Gastrocnemius medialis (tissue), 4 donors: ENCODE measurements at regions not wholly inside any gene's neighbourhood (a gene's known extent, or its start where the extent isn't known, plus 50 kb on each side); places are given as distances from the start of the nearest gene placed in this dataset.

Experiments used
- CTCF ChIP-seq, 5 experiments: fragments of 450-650 bp in 3 of 5; fragments of 200-600 bp in 2 of 5; sonication (generic) in 2 of 5; IDR thresholded peaks in 4 of 5; conservative IDR thresholded peaks in 1 of 5; 1 replicate in 4 of 5; 2 replicates in 1 of 5; pipeline ENCODE4 v1.5.1; 2016 to 2019; ENCODE audit warnings: antibody characterized with exemption in 5 of 5, mild to moderate bottlenecking in 3 of 5, moderate library complexity in 3 of 5
- POLR2A ChIP-seq, 2 donors: fragments of 450-650 bp; IDR thresholded peaks; one replicate each; pipeline ENCODE4 v1.6.1; 2017; ENCODE audit warnings: antibody characterized with exemption in 2 of 2, mild to moderate bottlenecking in 2 of 2, moderate library complexity in 2 of 2

GRCh38 chr14:86087377-86087776, 557.4 kb downstream of the FLRT2 start:
- no peak for TF ChIP-seq CTCF (IDR thresholded peaks at IDR 0.05 in 4 of 5, conservative IDR thresholded peaks at IDR 0.05 in 1 of 5)
- TF ChIP-seq POLR2A (IDR thresholded peaks at IDR 0.05): no peak
